ENCODE measurements at regions not wholly inside any gene's neighbourhood (a gene's known extent, or its start where the extent isn't known, plus 50 kb on each side); places are given as distances from the start of the nearest gene placed in this dataset.

DNA sequence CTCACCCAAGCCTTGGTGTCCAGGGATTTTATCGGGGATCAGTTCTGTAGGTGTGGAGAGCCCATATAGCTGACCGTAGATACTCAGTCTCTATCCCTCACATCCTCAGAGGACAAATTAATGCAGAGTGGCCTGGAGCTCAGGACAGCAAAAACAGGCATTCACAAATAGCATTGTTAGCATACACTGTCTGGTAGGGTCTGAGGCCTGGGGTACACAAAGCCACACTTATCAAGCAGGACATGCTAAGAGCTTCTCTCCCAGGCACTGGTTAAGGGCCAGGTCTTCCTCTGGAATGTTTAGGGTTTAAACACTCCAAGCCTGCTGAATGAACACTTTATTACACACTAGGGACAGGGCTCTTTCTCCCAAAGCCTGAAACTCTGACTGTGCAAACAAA is 253.2 kb downstream of the NEDD1 start (continued):
- TF ChIP-seq ZNF565 (CRISPR knock-in tag; conservative IDR thresholded peaks at IDR 0.05; ENCODE audit: low read depth), result no peak
- TF ChIP-seq, protein P1, sequence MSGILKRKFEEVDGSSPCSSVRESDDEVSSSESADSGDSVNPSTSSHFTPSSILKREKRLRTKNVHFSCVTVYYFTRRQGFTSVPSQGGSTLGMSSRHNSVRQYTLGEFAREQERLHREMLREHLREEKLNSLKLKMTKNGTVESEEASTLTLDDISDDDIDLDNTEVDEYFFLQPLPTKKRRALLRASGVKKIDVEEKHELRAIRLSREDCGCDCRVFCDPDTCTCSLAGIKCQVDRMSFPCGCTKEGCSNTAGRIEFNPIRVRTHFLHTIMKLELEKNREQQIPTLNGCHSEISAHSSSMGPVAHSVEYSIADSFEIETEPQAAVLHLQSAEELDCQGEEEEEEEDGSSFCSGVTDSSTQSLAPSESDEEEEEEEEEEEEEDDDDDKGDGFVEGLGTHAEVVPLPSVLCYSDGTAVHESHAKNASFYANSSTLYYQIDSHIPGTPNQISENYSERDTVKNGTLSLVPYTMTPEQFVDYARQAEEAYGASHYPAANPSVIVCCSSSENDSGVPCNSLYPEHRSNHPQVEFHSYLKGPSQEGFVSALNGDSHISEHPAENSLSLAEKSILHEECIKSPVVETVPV (CRISPR knock-in tag; IDR thresholded peaks at IDR 0.05), result no peak
- TF ChIP-seq BACH2 (CRISPR knock-in tag; IDR thresholded peaks at IDR 0.05; ENCODE audit: borderline replicate concordance), result no peak
- no peak for TF ChIP-seq ARNTL (CRISPR knock-in tag; IDR thresholded peaks at IDR 0.05; ENCODE audit: borderline replicate concordance, low read depth)
- TF ChIP-seq TCF4 (CRISPR knock-in tag; IDR thresholded peaks at IDR 0.05; ENCODE audit: borderline replicate concordance), result no peak

DNA sequence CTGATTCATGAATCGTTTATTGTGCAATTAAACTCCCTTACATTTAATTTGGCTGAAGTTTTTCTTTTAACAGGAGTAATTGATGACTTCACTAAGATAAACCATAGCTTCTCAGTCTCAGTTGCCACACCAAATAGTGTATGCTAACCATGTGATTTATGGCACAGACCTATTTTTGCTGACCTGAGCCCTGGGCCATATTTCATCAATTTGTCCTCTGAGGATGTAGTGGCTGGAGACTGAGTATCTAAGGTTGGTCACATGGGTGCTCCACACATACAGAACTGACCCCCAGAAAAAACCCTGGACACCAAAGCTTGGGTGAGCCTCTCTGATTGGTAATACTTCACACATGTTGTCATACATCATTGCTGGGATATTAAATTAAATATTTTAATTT is 255.1 kb downstream of the NEDD1 start:
- ATAC-seq, result no peak
- TF ChIP-seq TOX (CRISPR knock-in tag; IDR thresholded peaks at IDR 0.05; ENCODE audit: borderline replicate concordance) (no peak), ISL1 (CRISPR knock-in tag; IDR thresholded peaks at IDR 0.05) (no peak; the same call in 1 of the 2 replicates), ZC3H10 (CRISPR knock-in tag; IDR thresholded peaks at IDR 0.05) (no peak)
- TF ChIP-seq, protein P2, sequence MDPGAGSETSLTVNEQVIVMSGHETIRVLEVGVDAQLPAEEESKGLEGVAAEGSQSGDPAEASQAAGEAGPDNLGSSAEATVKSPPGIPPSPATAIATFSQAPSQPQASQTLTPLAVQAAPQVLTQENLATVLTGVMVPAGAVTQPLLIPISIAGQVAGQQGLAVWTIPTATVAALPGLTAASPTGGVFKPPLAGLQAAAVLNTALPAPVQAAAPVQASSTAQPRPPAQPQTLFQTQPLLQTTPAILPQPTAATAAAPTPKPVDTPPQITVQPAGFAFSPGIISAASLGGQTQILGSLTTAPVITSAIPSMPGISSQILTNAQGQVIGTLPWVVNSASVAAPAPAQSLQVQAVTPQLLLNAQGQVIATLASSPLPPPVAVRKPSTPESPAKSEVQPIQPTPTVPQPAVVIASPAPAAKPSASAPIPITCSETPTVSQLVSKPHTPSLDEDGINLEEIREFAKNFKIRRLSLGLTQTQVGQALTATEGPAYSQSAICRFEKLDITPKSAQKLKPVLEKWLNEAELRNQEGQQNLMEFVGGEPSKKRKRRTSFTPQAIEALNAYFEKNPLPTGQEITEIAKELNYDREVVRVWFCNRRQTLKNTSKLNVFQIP (CRISPR knock-in tag; IDR thresholded peaks at IDR 0.05; ENCODE audit: borderline replicate concordance, low read depth), result no peak

DNA sequence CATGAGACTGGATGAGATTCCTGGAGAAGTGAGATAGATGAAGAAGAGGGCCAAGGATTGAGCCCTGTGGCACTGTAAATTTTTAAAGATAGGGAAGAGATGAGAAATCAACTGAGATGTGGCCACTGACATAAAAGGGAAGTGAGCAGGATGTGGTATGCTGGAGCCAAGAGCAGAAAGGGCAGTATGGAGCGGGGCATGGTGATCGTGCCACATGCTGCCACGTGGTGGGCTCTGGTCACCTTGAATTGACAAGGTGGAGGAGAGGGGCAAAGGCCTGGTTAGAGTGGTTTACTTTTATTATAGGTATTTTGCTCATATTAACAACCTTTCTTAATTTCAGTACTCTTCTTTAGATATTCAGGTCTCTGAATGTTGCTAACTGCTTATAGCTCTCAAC is 257.9 kb downstream of the NEDD1 start:
- no peak for ATAC-seq

DNA sequence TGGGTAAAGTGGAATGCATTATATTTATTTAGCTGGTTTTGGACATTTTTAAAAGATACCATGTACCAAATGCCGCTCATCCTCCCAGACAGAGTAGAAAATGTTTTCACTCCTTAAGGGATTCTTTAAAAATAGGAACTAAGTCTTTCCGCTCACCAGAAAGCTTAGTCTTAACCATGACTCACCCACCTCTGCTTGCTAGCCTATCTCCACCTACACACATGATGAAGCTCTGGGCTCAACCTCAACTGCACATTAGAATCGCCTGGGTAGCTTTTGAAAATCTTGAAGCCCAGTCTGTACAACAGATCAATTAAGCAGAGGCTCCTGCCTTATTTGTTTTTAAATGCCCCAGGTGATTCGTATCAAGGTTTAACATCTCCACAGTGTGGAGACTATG is 260.5 kb downstream of the NEDD1 start:
- no peak for ATAC-seq
- no peak for TF ChIP-seq ZNF70 (CRISPR knock-in tag; IDR thresholded peaks at IDR 0.05)
- TF ChIP-seq, protein P2 (CRISPR knock-in tag; IDR thresholded peaks at IDR 0.05; ENCODE audit: borderline replicate concordance, low read depth), result no peak
- no peak for TF ChIP-seq TCF4 (CRISPR knock-in tag; IDR thresholded peaks at IDR 0.05; ENCODE audit: borderline replicate concordance)
- TF ChIP-seq, protein P1 (CRISPR knock-in tag; IDR thresholded peaks at IDR 0.05), result no peak
- no peak for TF ChIP-seq ZNF8 (CRISPR knock-in tag; IDR thresholded peaks at IDR 0.05)
- TF ChIP-seq OSR1 (CRISPR knock-in tag; IDR thresholded peaks at IDR 0.05), result no peak
- no peak for TF ChIP-seq ZFP30 (CRISPR knock-in tag; IDR thresholded peaks at IDR 0.05)
- TF ChIP-seq ARNTL (CRISPR knock-in tag; IDR thresholded peaks at IDR 0.05; ENCODE audit: borderline replicate concordance, low read depth), result no peak
- TF ChIP-seq SNAI2 (CRISPR knock-in tag; IDR thresholded peaks at IDR 0.05), result no peak
- TF ChIP-seq, protein P3, sequence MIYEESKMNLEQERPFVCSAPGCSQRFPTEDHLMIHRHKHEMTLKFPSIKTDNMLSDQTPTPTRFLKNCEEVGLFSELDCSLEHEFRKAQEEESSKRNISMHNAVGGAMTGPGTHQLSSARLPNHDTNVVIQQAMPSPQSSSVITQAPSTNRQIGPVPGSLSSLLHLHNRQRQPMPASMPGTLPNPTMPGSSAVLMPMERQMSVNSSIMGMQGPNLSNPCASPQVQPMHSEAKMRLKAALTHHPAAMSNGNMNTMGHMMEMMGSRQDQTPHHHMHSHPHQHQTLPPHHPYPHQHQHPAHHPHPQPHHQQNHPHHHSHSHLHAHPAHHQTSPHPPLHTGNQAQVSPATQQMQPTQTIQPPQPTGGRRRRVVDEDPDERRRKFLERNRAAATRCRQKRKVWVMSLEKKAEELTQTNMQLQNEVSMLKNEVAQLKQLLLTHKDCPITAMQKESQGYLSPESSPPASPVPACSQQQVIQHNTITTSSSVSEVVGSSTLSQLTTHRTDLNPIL (CRISPR knock-in tag; IDR thresholded peaks at IDR 0.05; ENCODE audit: low read depth), result no peak

More for the DNA sequence above, 257.9 kb downstream of the NEDD1 start:
- TF ChIP-seq CSDC2 (CRISPR knock-in tag; IDR thresholded peaks at IDR 0.05) (no peak), ISL1 (CRISPR knock-in tag; IDR thresholded peaks at IDR 0.05) (no peak), RARB (CRISPR knock-in tag; IDR thresholded peaks at IDR 0.05) (no peak), GLIS3 (CRISPR knock-in tag; IDR thresholded peaks at IDR 0.05) (no peak), ZC3H10 (CRISPR knock-in tag; IDR thresholded peaks at IDR 0.05) (no peak), TCF4 (CRISPR knock-in tag; IDR thresholded peaks at IDR 0.05; ENCODE audit: borderline replicate concordance) (no peak), ZNF70 (CRISPR knock-in tag; IDR thresholded peaks at IDR 0.05) (no peak), ESRRG (CRISPR knock-in tag; IDR thresholded peaks at IDR 0.05) (no peak), PPARA (CRISPR knock-in tag; IDR thresholded peaks at IDR 0.05; ENCODE audit: borderline replicate concordance) (no peak), SNAI2 (CRISPR knock-in tag; IDR thresholded peaks at IDR 0.05) (no peak), ZFP3 (CRISPR knock-in tag; IDR thresholded peaks at IDR 0.05) (no peak)
- TF ChIP-seq, protein P4, sequence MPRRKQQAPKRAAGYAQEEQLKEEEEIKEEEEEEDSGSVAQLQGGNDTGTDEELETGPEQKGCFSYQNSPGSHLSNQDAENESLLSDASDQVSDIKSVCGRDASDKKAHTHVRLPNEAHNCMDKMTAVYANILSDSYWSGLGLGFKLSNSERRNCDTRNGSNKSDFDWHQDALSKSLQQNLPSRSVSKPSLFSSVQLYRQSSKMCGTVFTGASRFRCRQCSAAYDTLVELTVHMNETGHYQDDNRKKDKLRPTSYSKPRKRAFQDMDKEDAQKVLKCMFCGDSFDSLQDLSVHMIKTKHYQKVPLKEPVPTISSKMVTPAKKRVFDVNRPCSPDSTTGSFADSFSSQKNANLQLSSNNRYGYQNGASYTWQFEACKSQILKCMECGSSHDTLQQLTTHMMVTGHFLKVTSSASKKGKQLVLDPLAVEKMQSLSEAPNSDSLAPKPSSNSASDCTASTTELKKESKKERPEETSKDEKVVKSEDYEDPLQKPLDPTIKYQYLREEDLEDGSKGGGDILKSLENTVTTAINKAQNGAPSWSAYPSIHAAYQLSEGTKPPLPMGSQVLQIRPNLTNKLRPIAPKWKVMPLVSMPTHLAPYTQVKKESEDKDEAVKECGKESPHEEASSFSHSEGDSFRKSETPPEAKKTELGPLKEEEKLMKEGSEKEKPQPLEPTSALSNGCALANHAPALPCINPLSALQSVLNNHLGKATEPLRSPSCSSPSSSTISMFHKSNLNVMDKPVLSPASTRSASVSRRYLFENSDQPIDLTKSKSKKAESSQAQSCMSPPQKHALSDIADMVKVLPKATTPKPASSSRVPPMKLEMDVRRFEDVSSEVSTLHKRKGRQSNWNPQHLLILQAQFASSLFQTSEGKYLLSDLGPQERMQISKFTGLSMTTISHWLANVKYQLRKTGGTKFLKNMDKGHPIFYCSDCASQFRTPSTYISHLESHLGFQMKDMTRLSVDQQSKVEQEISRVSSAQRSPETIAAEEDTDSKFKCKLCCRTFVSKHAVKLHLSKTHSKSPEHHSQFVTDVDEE (CRISPR knock-in tag; IDR thresholded peaks at IDR 0.05), result no peak
- TF ChIP-seq, protein P1 (CRISPR knock-in tag; IDR thresholded peaks at IDR 0.05), result no peak

All from SK-N-SH treated with all-trans-retinoic acid at 6 μM for 48 hours (cell line).